Trophoblast cell (in vitro differentiated cells and primary cell): ENCODE measurements at regions not wholly inside any gene's neighbourhood (a gene's known extent, or its start where the extent isn't known, plus 50 kb on each side); places are given as distances from the start of the nearest gene placed in this dataset.

Experiments
- DNase-seq, 2 donors: peaks; one replicate each; pipeline ENCODE4 v3.0.0-alpha.2; 2016
- H2AFZ ChIP-seq: 2 replicates; pipeline ENCODE4 v1.6.1; 2013; ENCODE audit warnings: low read length, moderate library complexity, mild to moderate bottlenecking; ENCODE audit not compliant: insufficient read depth, poor library complexity
- H2AK5ac ChIP-seq: 2 replicates; pipeline ENCODE4 v1.6.1; 2013; ENCODE audit warnings: mild to moderate bottlenecking, low read length
- H2BK120ac ChIP-seq: 2 replicates; pipeline ENCODE4 v1.6.1; 2013; ENCODE audit warnings: low read length, mild to moderate bottlenecking, moderate library complexity; ENCODE audit not compliant: insufficient read depth, poor library complexity
- H2BK12ac ChIP-seq: 2 replicates; pipeline ENCODE4 v1.6.1; 2013; ENCODE audit warnings: mild to moderate bottlenecking, low read length, moderate library complexity
- H2BK5ac ChIP-seq: 2 replicates; pipeline ENCODE4 v1.6.1; 2013; ENCODE audit warnings: low read length, low read depth, moderate library complexity, mild to moderate bottlenecking; ENCODE audit not compliant: poor library complexity
- H3K14ac ChIP-seq: 2 replicates; pipeline ENCODE4 v1.6.1; 2013; ENCODE audit warnings: mild to moderate bottlenecking, low read length
- H3K18ac ChIP-seq: 2 replicates; pipeline ENCODE4 v1.6.1; 2013; ENCODE audit warnings: mild to moderate bottlenecking, low read length
- H3K23ac ChIP-seq: 2 replicates; pipeline ENCODE4 v1.6.1; 2013; ENCODE audit warnings: low read length
- H3K27ac ChIP-seq: 2 replicates; pipeline ENCODE4 v1.5.1; 2013; ENCODE audit warnings: low read depth, mild to moderate bottlenecking, inconsistent platforms, low read length, moderate library complexity
- H3K27me3 ChIP-seq: 2 replicates; pipeline ENCODE4 v1.6.1; 2013; ENCODE audit warnings: inconsistent platforms, mild to moderate bottlenecking, low read length, moderate library complexity; ENCODE audit not compliant: insufficient read depth
- H3K36me3 ChIP-seq, 2 experiments: 1 replicate in 1 of 2; 2 replicates in 1 of 2; pipeline ENCODE4 v1.6.1; 2013; ENCODE audit warnings: low read length in 2 of 2, mild to moderate bottlenecking in 2 of 2, moderate library complexity in 1 of 2; ENCODE audit not compliant: insufficient read depth in 2 of 2, control insufficient read depth in 1 of 2
- H3K4ac ChIP-seq: 2 replicates; pipeline ENCODE4 v1.6.1; 2013; ENCODE audit warnings: low read depth, mild to moderate bottlenecking, low read length, moderate library complexity
- H3K4me1 ChIP-seq, 2 experiments: 1 replicate in 1 of 2; 2 replicates in 1 of 2; pipeline ENCODE4 v1.6.1; 2013; ENCODE audit warnings: low read length in 2 of 2, mild to moderate bottlenecking in 2 of 2, moderate library complexity in 1 of 2; ENCODE audit not compliant: insufficient read depth in 2 of 2, control insufficient read depth in 1 of 2
- H3K4me2 ChIP-seq: 2 replicates; pipeline ENCODE4 v1.6.1; 2013; ENCODE audit warnings: inconsistent platforms, mild to moderate bottlenecking, low read length, moderate library complexity
- H3K4me3 ChIP-seq: 2 replicates; pipeline ENCODE4 v1.5.1; 2013; ENCODE audit warnings: mild to moderate bottlenecking, low read depth, low read length, inconsistent platforms
- H3K79me1 ChIP-seq: one replicate; pipeline ENCODE4 v1.6.1; 2013; ENCODE audit warnings: low read length
- H3K79me2 ChIP-seq: 2 replicates; pipeline ENCODE4 v1.6.1; 2013; ENCODE audit warnings: low read length, mild to moderate bottlenecking; ENCODE audit not compliant: control insufficient read depth, insufficient read depth, poor library complexity
- H3K9ac ChIP-seq: 2 replicates; pipeline ENCODE4 v1.6.1; 2013; ENCODE audit warnings: mild to moderate bottlenecking, low read length
- H3K9me3 ChIP-seq: 2 replicates; pipeline ENCODE4 v1.6.1; 2013; ENCODE audit warnings: low read depth, mild to moderate bottlenecking, control low read depth, inconsistent platforms, low read length; ENCODE audit not compliant: insufficient read depth
- H4K12ac ChIP-seq: 2 replicates; pipeline ENCODE4 v1.6.1; 2013; ENCODE audit warnings: low read depth, mild to moderate bottlenecking, low read length, moderate library complexity
- H4K8ac ChIP-seq: 2 replicates; pipeline ENCODE4 v1.6.1; 2013; ENCODE audit warnings: low read depth, mild to moderate bottlenecking, low read length, moderate library complexity
- H4K91ac ChIP-seq: one replicate; pipeline ENCODE4 v1.6.1; 2013; ENCODE audit warnings: low read depth, mild to moderate bottlenecking, low read length, moderate library complexity
- WGBS: extraction: QIAGEN DNeasy Blood & Tissue Kit; methylation state at CpG from one replicate; pipeline ENCODE4 v1.1.7; 2013; ENCODE audit warnings: missing lambda C conversion rate; ENCODE audit not compliant: insufficient read length, insufficient coverage; ENCODE audit errors: extremely low coverage; 5-methylcytosine and 5-hydroxymethylcytosine counted together

DNA sequence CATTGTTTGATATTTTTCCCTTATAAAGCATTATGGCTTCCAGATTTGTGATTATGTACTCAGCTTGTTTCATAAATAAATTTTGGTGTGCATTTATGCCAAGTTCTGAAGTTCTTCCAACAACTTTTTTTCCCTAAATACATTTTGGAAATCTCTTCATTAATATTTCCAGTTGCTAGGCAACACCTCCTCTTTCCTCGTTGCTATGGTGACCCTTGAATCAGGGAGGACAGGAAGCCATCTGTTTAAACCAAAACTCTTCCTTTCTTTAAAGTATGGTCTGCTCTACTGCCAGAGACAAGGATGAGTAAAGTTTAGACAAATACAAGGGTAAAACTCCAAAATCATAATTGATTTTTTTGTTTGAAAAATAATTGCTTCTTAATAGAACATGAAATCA is 779.3 kb downstream of the CDH9 start:
- Histone ChIP-seq H3K36me3 (no peaks in the 10 kb centered on the region), H3K18ac (no peak overlapping the region), H4K12ac (no peak overlapping the region), H2AFZ (no peak overlapping the region), H2AK5ac (no peak overlapping the region), H3K9ac (no peak overlapping the region), H3K79me1 (no peaks in the 10 kb centered on the region), H3K4me2 (no peak overlapping the region), H2BK5ac (no peak overlapping the region), H4K8ac (no peak overlapping the region), H3K79me2 (no peaks in the 10 kb centered on the region), H2BK12ac (no peak overlapping the region), H3K9me3 (no peaks in the 10 kb centered on the region), H3K27me3 (no peaks in the 10 kb centered on the region), H3K14ac (no peak overlapping the region), H3K4me3 (no peak overlapping the region), H4K91ac (no peak overlapping the region), H3K4me1 (no peaks in the 10 kb centered on the region), H3K23ac (no peak overlapping the region), H2BK120ac (no peak overlapping the region), H3K27ac (no peak overlapping the region), H3K4ac (no peak overlapping the region)
- no peak for DNase-seq
- WGBS, result no CpG with 5 or more reads among the region's 1 CpG

DNA sequence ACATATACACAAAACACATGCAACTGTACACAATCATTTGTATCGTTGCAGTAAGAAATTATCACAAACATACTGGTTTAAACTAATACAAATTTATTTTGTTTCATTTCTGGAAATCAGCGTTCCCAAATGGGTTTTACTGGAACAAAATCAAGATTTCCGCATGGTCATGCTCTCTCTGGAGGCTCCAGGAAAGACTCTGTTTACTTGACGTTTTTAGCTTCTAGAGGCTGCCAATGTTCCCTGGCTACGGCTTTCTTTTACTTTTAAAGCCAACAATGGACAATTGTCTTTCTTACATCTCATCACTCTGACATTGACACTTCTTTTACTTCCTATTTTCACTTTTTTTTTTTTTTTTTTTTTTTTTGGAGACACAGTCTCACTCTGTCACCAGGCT is 793.1 kb downstream of the CDH9 start:
- Histone ChIP-seq H2AK5ac (no peak overlapping the region), H3K14ac (no peak overlapping the region), H4K12ac (no peak overlapping the region), H3K4ac (no peak overlapping the region), H2BK12ac (no peak overlapping the region), H3K79me1 (no peaks in the 10 kb centered on the region), H3K18ac (no peak overlapping the region), H3K36me3 (no peaks in the 10 kb centered on the region), H3K79me2 (no peaks in the 10 kb centered on the region), H4K91ac (no peak overlapping the region), H3K4me2 (no peak overlapping the region), H3K27ac (no peak overlapping the region), H2AFZ (no peak overlapping the region), H4K8ac (no peak overlapping the region), H3K27me3 (no peaks in the 10 kb centered on the region), H3K9me3 (no peaks in the 10 kb centered on the region), H2BK5ac (no peak overlapping the region), H3K4me1 (no peaks in the 10 kb centered on the region), H2BK120ac (no peak overlapping the region), H3K23ac (no peak overlapping the region), H3K4me3 (no peak overlapping the region), H3K9ac (no peak overlapping the region)
- no CpG with 5 or more reads among the region's 5 CpGs for WGBS
- DNase-seq, result no peak

DNA sequence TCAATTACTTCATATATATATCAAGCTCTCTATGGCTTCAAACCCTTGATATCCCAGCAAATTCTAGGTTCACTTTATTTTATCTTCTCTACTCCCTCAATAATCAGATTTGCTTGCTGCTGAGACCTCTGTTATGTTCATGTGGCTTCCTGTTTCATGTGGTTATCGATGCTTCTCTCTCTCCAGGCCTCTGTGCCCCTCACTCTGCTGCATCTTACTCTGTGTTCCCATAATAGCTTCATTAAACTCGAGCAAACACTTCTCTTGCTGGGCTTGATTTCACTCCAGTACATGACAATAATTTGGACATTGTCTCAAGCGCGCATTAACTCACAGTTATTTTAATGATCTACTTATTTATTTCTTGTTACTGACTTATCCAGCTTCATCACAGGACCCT is 798.8 kb downstream of the CDH9 start:
- Histone ChIP-seq H4K8ac (no peak overlapping the region), H2BK120ac (no peak overlapping the region), H3K4me2 (no peak overlapping the region), H3K9me3 (peaks cover 7% of the 10 kb centered on the region), H3K27me3 (no peaks in the 10 kb centered on the region), H3K4me3 (no peak overlapping the region), H3K14ac (no peak overlapping the region), H3K79me1 (no peaks in the 10 kb centered on the region), H2BK12ac (no peak overlapping the region), H2AFZ (no peak overlapping the region), H3K4me1 (no peaks in the 10 kb centered on the region), H4K12ac (no peak overlapping the region), H3K27ac (no peak overlapping the region), H4K91ac (no peak overlapping the region), H3K36me3 (no peaks in the 10 kb centered on the region), H3K23ac (no peak overlapping the region), H3K18ac (no peak overlapping the region), H3K9ac (no peak overlapping the region), H3K79me2 (no peaks in the 10 kb centered on the region), H3K4ac (no peak overlapping the region), H2BK5ac (no peak overlapping the region), H2AK5ac (no peak overlapping the region)
- no CpG with 5 or more reads among the region's 4 CpGs for WGBS
- DNase-seq, result no peak

DNA sequence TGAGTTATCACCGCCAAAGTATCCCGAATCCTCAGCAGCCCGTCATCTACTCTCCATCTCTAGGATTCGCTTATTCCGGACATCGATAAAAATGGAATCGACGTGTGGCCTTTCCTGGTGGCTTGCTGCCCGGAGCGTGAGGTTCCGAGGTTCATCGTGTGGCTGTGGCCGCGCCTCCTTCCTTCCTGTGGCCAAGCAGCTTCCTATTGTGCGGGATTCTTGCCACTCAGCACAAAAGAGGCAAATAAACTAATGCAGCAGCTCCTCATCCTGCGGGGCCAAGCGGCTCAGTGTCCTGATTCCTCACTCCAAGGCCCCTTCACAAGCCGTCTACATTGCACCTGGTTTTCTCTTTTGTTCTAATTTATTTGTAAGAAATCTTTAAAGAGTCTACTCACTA is 800.9 kb downstream of the CDH9 start:
- H2AFZ ChIP-seq, result no peak overlapping the region
- no peak for DNase-seq
- H3K14ac ChIP-seq, result no peak overlapping the region
- peaks cover 9% of the 10 kb centered on the region for H3K9me3 ChIP-seq
- no peaks in the 10 kb centered on the region for H3K36me3 ChIP-seq
- no peak overlapping the region for H4K91ac ChIP-seq
- no peaks in the 10 kb centered on the region for H3K4me1 ChIP-seq
- no peak overlapping the region for H4K12ac ChIP-seq
- H2BK12ac ChIP-seq, result no peak overlapping the region
- H3K23ac ChIP-seq, result no peak overlapping the region
- H3K79me2 ChIP-seq, result no peaks in the 10 kb centered on the region
- H3K79me1 ChIP-seq, result no peaks in the 10 kb centered on the region
- WGBS, result no CpG with 5 or more reads among the region's 18 CpGs
- H2BK120ac ChIP-seq, result no peak overlapping the region
- H3K4ac ChIP-seq, result no peak overlapping the region
- no peak overlapping the region for H3K9ac ChIP-seq
- no peak overlapping the region for H2BK5ac ChIP-seq
- no peak overlapping the region for H2AK5ac ChIP-seq
- no peak overlapping the region for H3K18ac ChIP-seq
- H3K4me2 ChIP-seq, result no peak overlapping the region
- no peak overlapping the region for H4K8ac ChIP-seq
- H3K27me3 ChIP-seq, result no peaks in the 10 kb centered on the region
- H3K27ac ChIP-seq, result no peak overlapping the region
- no peak overlapping the region for H3K4me3 ChIP-seq
